ENCODE measurements at regions not wholly inside any gene's neighbourhood (a gene's known extent, or its start where the extent isn't known, plus 50 kb on each side); places are given as distances from the start of the nearest gene placed in this dataset.

DNA sequence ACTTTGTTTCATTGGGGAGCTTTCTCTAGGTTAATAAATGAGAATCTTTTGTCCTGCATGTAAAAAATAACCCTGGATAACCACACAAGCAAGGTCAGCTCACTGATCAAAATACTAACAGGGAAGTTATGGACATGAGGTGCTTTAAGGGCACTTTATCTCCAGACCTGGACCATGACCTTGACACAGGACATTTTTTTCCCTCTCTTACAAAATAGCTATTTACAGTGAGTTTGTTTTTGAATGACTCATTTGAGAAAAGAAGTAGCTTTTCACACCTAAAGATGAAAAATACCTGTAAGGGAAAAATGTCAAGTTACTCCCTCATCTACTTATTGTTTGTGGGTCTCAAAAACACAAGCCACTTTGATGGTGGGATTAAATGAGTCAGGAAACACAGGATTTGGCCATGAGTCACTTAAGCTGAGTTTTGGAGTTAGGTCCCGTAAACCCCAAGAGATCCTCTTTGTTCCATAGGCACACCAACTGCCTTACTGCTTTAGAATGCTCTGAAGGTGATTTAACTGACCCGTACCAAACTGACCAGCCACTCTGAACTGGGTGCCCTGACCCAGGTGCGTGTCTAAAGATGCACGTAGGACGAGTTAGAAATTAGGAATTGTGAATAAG, 479.3 kb upstream of the NXPH2 start:
- DNase-seq, result no peak

DNA sequence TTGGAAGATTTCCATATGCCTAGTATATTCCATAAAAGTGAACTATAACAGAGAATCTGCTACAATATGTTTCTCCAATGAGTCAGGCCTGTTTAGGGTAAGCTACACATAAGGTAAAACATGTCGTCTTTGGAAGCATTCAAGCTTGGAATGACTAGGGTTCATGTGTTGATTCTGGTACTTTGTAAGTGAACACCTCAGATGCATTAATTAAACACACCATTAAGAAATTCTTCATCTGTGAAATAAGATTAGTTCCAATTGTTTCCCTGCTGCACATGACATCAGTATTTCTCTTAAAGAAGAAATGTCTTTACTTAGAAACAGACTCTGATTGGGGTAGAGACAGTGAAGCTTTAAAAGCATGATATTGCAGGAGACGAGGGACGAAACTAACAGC, 461.1 kb upstream of the NXPH2 start:
- DNase-seq, result no peak

DNA sequence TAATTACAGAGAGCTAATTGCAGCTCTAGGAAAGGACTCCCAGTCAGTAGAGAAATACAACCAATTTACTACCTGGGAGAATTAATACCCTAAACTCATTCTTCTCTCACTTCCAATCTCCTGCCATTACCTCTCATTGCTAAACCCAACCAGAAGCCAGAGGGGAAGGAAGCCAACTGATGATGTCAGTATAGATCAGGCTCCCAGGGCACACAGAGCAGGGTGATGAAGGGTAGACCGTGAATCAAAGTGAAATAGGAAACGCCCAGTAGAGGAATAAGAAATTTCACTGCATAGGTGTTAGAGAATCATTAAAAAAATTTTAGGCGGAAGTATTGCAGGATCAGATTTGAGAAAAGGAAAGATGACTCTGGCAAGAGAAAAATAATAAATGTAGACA, 456.8 kb upstream of the NXPH2 start:
- DNase-seq, result no peak

DNA sequence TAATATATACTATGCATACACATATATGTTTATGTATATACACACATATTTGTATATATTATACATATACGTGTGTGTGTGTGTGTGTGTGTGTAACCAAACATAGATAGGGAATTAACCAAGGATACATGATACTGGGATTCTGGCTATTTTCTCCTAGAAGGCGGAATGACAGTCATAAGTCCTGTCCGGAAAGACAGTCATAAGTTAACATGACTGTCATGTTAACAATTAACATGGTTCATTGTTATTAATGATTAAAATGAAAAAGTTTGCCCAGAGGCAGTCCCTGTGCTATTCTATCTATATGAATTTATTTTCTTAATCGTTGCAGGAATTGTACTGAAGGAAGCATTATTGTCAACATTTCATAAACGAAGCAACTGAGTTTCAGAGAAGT, 450.7 kb upstream of the NXPH2 start:
- no peak for DNase-seq

DNA sequence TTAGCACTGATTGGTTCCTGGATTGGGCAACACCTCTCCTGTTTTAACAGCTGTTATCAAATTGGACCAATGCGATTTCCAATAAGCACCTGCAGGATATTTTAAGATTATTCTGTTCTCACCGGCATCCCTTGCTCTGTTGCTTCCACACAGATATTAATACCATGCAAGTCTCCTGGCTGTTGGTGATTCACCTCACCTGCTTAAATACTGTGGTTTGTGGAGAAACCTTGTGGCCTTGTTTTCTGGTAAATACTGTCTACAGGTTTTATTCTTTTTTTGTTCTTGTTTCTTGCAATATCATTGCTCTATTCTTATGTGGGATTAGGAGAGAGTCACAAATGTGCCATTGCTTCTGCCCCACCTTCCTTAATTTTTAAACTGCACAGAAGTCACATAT, 448.1 kb upstream of the NXPH2 start:
- no peak for DNase-seq

DNA sequence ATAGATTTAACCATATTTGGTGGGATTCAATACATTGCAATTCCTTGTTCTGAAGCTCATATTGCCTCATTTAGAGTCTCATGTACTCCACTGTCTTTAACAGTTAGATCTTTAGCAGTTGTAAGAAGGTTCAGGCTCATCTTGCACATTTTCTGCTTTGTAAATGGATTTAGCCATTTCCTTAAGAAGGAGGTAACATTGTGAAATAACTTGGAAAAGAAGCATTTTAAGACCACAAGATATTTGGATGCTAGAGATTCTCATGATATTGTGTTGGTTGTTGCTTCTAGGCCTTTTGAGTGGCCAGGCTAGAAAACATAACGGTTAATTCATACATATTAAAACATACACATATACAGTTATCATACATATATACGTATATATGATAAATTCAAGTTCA, 445.8 kb upstream of the NXPH2 start:
- no peak for DNase-seq

DNA sequence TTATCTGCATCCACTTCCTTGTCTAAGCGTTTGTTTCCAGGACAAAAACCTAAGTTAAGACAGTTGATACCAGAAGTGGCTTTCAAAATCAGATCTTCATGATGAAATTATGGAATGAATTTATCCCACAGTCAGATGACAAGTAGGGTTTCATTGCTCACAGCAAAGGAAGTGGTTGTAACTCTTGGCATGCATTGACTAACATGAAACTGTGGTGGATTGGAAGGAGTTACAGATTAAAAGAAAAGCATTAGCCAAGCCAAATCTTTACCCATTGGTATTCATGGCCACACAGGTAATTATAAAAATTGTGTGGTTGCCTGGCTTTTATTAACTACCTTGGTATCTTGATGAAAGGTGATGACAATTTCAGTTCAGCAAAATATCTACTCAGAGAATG, 438.0 kb upstream of the NXPH2 start:
- no peak for DNase-seq

DNA sequence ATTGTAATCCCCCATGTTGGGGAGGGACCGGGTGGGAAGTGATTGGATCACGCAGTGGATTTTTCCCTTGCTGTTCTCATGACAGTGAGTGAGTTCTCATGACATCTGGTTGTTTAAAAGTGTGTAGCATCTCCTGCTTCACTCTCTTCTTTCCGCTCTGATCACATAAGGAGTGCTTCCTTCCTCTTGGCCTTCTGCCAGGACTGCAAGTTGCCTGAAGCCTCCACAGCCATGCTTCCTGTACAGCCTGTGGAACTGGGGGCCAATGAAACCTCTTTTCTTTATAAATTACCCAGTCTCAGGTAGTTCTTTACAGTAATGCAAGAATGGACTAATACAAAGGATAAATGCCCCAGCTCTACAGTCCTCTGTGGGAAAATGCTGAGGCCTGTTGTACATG, 437.5 kb upstream of the NXPH2 start:
- no peak for DNase-seq

DNA sequence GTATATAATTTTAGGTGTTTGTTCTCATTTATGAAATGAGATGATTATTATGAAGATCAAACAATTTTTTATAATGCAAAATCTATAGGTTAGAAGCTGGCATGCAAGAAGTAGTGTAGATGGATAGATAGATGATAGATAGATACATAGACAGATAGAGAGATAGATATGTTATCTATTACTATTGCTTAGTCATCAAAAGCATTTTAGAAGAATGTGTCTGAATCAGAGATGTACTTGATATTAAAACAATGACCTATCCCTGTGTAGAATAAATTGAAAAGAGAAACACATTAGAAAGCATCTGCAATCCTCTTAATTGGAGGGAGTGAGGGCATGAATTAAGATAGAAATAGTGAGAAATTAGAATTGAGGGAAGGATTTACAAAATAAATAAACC, 436.2 kb upstream of the NXPH2 start:
- DNase-seq, result no peak

DNA sequence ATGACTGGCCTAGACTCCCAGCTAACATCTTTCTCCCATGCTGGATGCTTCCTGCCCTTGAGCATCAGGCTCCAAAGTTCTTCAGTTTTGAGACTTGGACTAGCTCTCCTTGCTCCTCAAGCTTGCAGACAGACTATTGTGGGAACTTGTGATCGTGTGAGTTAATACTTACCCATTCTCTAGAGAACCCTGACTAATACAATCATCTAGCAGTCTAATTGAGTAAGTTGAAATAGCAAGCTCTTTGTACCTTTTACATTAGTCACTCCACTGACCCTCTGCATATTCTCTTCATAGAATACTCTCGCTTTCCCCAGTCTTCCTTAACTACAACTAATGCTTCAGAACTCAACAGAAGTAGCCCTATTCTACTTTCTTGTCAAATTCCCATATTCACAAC, 434.6 kb upstream of the NXPH2 start:
- no peak for DNase-seq

DNA sequence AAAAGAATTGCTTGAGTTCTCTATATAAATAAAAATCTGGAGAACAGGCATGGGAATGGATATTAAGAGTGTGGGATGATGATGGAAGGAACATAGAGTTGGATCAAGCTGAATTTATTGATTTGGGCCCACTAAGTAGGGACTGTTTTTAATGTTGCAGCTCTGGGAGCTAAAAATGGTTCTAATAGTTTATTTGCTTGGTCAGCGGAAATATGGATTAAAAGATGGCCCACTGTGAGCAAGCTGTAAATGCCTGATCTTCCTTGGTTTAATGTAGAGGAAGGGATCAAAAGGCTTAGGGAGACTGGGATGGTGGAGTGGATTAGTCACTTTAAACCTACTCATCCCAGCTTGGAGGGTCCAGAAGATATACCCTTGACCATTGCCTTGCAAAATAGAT, 429.4 kb upstream of the NXPH2 start:
- DNase-seq, result no peak

DNA sequence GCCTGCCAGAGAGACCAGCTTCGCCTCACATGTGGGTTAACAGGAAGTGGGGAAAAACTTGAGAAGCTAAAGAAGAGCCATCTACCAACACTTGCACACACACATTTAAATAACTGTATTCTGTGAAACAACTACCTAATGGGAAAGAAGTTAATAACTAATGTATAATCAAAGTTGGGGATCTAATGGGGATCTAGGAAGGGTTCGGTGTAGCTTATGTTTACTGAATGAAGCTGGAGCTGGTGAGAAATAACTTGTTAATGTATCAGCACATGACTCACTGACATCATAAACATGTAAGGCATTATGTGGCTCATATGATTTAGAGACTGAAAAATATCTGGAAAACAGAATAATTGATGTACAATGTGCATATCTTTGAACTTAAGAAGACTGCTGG, 421.3 kb upstream of the NXPH2 start:
- no peak for DNase-seq

DNA sequence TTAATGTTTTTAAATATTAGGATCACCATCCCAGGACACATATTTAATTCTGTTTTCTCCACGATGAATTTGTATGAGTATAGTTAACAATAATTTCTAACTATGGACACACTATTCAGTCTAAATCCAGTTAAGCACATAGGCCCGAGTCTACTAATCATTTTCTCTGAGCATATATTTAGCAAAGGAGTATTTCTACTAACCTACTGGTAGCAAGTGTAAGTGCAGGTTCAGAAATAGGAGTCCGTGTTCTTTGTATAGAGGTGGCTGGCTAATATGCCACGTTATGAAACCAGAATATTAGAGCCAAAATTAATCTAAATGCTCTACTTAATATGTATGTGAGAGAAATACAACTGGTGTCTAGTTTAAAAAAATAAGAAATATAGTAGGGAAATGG, 416.6 kb upstream of the NXPH2 start:
- no peak for DNase-seq

DNA sequence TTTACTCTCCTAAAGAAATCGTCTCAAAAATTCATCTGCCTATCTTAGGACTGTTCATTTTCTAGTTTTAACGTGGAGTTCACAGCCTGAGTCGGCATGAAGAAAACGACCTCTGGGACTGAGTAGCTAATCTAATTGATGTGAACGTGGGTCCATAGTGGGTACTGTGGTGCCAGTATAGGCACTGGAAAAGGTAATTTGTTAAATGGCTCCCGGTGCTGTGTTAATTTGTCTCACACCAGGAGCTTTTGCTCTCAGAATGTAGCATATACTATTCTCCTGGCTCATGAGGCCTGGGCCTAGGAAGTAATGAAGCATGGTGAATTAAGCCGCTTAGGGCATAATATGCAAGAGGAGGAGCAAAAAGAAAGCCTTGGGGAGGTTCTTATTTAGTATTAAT, 414.4 kb upstream of the NXPH2 start:
- no peak for DNase-seq

DNA sequence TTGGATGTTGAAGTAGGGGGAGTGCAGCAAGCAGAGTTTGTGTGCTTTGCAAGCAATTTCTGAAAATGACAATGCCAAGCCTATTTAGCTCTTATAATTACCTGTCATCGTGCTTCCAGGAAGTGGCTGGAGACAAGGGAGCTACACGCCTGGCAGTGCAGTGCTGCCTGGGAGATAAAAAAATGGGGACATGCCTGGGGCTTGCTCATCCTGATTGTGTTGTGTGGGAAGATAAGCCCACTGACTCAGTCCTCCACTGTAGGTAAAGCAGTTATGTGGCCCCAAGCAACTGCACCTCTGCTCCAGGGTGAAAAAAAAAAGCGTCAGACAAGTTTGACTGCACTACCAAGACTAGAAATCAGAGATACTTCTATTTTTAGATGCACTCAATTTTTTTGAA, 396.9 kb upstream of the NXPH2 start:
- DNase-seq, result no peak

DNA sequence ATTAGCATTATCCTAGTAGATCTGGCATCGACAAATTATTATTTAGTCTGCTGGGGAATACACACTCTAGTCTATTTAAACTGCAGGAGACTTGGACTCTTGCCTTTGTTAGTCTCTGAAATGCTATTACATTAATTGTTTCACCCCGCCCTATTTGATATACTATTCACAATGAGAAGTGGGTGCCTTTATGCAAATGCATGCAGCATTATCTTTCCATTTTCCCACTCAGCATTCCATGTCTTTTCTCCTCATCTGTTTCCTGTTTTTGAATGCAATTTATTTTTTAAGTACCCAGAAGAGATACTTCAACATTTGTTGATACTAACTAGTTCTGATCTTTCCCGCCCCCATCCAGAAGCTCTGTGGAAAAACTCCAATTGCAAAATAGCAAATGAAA, 395.3 kb upstream of the NXPH2 start:
- no peak for DNase-seq

DNA sequence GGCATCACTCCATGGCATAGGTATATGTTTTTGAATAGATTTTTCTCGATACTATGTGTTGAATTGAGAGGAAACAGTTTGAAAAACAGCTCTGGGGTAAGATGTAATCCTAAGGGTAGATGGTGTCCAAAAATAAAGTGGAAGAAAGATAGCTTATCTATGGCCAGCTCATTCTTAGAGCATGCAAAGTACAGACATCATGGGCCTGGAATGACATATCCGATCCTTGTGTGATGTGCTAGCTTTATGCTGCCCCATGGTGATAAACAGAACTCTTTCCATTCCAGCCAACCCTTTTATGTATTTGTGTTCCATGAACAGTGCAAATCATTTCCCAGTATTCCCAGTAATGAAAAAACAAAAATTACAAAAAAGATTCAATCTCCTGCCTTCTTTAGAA, 390.2 kb upstream of the NXPH2 start:
- no peak for DNase-seq

DNA sequence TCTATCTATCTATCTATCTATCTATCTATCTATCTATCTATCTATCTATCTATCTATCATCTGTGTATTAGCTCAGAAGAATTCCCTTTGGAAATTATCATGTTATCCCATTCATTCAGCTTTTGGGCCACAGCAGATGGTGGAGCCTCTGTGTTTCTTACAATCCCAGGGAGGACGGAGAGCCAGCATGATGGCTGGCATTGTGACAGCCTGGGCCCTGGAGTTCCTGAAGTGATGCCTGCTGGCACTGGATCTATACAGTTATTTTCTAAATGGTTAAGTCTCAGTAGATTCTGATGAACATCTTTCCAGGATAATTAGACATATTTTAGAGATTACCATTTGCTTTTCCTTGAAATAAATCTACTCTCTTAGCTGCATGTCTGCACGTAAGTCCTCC, 385.4 kb upstream of the NXPH2 start:
- no peak for DNase-seq

DNA sequence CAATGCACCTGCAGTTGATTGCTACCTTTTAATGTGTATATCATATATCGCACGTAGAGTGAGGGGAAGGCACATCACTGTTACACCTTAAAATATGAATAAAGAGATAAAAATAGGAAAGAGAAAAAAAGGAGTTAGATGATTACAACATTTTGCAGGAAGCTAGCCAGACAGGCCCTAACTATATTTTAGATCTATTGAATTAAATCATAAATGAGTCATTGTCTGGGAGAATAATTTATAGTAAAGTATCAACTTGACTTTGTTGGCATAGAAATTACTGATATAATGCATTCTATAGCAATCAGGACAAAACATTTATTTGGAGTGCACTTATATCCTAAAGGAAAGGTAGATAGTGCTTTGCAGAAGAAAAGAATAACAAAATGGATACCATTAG, 384.9 kb upstream of the NXPH2 start:
- DNase-seq, result no peak

DNA sequence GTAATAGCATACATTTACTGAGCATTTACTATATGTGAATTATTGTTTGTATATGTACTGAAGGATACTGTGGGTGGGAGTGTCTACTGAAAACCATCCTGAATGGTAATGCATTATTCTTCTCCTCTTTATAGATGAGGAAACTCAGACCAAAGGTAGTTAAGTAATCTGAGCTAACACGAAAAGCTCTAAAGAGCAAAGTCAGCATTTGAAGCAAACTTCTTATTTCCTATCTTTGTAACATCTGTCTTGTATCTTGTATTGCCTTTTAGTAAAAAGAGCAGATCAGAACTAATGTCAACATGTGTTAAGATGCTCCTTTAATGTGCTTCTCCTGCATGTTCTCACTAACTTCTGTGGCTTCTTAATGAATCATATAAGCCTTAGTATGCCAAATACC, 382.8 kb upstream of the NXPH2 start:
- DNase-seq, result no peak

DNA sequence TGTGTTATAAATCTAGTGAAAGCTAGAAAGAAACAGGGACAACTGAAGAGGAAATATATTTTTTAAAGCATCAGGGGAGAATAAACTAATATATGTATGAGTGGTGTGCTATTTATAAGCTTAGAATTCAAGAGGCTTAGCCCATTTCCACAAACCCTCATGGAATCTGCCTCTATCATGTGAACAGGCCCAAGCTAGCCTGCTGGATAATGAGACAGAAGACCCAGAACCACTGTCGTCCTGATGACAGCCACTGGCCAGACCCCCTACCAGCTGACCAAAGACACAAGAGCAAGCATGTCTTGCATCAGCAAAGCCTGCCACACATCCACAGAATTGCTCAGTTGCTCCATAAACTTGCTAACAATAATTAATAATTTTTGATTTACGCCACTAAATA, 382.3 kb upstream of the NXPH2 start:
- DNase-seq, result no peak

DNA sequence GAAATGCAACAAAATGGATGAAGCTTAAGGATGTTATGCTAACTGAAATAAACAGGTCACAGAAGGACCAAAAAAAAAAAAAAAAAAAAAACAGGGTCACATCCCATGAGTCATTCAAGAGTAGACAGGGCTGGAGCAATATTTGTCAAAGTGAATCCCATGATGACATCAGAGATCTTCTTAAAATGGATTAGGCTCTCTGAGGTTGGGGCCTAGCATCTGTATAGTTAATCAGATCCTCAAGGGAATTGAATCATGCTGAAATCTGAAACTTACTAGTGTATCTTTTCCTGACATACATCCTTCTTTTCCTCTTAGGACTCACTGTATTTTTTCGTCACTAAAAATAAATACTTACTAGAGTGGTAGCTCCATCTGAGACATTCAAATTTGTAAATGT, 380.6 kb upstream of the NXPH2 start:
- DNase-seq, result no peak

DNA sequence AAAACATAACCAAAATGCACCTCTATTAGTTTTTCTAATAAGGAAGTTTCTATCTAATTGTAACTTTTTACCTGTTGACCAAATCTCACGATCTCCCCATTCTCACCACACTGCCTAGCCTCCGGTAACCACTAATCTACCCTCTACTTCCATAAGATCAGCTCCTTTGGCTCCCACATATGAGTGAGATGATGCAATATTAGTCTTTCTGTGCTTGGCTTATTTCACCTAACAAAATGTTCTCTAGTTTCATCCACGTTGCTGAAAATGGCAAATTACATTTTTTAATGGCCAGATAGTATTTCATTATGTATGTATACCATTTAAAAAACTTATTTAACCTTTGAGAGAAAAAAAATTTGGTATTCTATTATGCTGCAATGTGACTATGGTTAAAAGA, 379.0 kb upstream of the NXPH2 start:
- no peak for DNase-seq

DNA sequence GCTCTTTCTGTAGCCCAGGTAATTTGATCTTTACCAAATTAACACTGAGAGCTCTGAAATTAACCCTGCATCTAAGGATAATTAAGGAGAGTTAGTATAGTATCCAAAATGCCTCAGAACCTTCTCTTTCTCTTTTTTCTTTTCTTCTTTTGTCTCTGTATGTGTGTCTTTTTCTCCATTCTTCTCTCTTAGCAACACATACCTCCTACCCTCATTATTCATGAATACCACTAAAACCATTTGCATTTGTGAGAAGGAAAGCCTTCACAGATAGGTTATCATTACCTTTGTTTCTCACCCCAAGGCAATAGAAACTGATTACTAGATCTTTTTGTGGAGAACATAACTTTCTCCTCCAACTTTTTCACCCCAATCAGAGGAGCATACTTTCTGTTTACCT, 376.5 kb upstream of the NXPH2 start:
- no peak for DNase-seq

DNA sequence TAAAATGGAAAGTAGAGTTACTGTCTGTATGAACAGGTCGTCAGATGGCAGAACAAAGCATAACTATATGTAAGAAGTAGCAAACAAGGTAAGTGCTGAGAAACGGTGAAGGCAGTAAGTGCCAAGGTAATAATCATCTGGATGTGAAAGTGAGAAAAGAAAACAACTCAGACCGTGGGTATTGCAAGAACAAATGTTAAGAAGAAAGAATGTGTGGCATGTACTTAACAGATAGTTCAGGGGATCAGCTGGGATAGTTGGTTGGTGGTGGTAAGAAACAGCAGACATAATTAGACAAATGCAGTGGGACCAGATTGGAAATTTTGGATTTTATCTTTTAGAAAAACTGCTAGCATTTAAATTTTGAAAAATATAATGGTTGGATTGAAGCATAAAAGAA, 375.8 kb upstream of the NXPH2 start:
- no peak for DNase-seq

Measured in occipital lobe (tissue), 1 donor.